Esophagus mucosa (tissue), 1 donor: ENCODE measurements at regions not wholly inside any gene's neighbourhood (a gene's known extent, or its start where the extent isn't known, plus 50 kb on each side); places are given as distances from the start of the nearest gene placed in this dataset.
A peak's percentile ranks its signal among the peaks of the same experiment; 100 is the strongest.
"Not testable (repeated sequence)": the region's sequence is repeated elsewhere in the genome, so short reads cannot be mapped to it uniquely, and the experiment has no call there.

Source experiments
- ATAC-seq: fragments of 200-7000 bp; cut with Tn5 transposase; one replicate; pipeline ENCODE4 v1.9.1; 2020
- donor health status: DM: yes; HTN: yes; CAD: no.

- not testable (repeated sequence) for ATAC-seq
These were observed 52.0 kb downstream of the SYT15B start for GRCh38 chr10:47711428-47711827.

- ATAC-seq: not testable (repeated sequence)
These were observed 52.9 kb downstream of the SYT15B start for GRCh38 chr10:47710443-47710842.

GRCh38 chr10:47705698-47706414 is 57.5 kb downstream of the SYT15B start:
- ATAC-seq: peak; percentile 99

- not testable (repeated sequence) for ATAC-seq
These were observed 62.1 kb downstream of the SYT15B start for GRCh38 chr10:47701285-47701684.

DNA sequence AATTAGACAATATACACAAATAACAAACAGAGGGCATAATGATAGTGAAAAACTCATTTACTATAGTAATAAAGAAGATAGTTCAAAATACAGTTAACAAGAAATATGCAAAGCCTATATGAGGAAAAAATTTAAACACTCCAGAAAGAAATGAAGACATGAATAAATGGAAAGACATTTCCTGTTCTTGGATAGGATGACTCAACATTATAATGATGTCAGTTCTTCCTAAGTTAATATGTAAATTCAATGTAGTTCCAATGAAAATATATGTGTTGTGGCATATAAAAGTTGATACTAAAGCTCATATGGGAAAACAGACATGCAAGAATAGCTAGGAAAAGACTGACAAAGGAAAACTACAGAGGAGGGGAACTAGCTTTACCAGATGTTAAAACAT is 63.5 kb downstream of the SYT15B start:
- not testable (repeated sequence) for ATAC-seq

- not testable (repeated sequence) for ATAC-seq
These were observed 67.2 kb downstream of the SYT15B start for GRCh38 chr10:47696170-47696569.

DNA sequence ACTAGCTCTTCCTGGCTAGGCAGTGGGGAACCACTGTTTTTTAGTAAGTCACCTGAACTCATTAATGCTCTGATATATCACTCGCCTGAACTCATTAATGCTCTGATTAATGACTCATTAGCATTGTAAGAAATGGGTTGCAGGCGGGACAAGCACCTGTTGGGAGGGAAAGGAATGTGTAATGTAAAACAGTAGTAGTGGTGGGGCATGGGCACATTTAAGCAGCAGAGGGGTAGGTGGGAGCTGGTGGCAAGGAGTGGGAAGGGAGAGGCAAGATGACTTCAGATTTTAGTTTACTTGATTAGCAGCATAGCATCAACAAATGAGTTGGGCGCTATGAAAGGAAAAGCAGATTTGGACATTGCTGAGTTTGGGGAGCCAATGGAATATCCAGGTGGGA is 68.2 kb downstream of the SYT15B start:
- not testable (repeated sequence) for ATAC-seq

DNA sequence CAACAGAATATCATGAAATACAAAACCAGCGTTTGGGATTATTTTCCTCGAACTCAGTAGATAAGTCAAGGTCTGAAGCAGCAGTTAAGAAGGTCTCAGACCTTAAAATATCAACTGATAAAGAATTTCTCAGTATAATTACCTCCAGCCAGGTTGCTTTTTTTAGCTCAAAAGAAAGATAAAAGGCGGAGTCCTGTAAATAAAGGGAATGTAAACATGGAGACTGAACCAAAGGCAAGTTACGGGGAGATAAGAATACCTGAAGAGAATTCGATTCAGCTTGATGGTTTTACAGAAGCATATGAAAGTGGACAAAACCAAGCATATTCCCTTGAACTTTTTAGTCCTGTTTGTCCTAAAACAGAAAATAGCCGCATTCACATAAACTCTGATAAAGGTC is 73.1 kb downstream of the SYT15B start:
- ATAC-seq: not testable (repeated sequence)

- ATAC-seq: not testable (repeated sequence)
These were observed 79.4 kb downstream of the SYT15B start for GRCh38 chr10:47683826-47684475.

DNA sequence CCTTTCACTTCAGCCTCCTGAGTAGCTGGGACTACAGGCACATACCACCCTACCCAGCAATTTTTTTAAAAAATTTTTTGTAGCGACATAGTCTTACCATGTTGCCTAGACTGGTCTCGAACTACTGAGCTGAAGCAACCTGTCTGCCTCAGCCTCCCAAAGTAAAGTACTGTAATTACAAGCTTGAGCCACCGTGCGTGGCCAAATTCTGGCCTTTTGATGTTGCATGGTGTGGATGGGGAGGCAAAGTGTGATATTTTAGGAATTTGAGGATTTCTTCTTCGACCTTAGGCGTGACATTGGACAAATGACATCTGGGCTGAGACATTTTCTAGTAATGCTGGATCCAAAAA is 81.8 kb downstream of the SYT15B start:
- not testable (repeated sequence) for ATAC-seq

DNA sequence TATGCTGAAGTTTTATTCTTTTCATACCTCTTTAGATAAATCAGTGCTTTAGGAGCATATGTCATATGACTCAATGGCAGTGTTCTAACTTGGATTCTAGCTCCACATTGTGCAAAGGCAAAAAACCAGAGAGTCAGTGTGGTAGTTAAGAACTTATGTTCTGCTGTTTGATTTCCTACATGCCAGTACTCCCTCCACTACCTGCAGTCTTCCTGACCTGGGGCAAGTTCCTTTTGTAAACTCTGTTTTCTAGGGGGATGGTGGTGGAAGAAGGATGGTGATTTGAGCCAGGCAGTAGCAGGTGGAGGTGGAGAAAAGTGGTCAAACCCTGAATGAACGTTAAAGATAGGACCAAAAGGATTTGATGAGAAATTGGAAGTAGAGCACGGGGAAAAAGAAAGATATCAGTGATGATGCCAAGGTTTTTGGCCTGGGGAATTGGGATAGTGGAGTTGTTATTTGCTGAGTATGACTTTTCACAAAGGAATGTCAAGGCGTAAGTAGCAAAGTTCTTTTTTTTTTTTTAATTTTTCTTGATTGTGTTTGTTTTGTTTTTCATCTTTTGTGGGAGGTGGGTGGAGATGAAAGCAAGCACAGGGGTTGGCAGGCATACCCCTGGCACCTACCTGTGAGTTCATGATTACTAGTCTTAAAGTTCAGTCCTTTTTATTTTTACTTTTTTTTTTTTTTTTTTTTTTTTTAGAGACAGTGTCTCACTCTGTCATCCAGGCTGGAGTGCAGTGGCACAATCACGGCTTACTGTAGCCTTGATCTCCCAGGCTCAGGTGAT is 82.3 kb downstream of the SYT15B start:
- not testable (repeated sequence) for ATAC-seq

DNA sequence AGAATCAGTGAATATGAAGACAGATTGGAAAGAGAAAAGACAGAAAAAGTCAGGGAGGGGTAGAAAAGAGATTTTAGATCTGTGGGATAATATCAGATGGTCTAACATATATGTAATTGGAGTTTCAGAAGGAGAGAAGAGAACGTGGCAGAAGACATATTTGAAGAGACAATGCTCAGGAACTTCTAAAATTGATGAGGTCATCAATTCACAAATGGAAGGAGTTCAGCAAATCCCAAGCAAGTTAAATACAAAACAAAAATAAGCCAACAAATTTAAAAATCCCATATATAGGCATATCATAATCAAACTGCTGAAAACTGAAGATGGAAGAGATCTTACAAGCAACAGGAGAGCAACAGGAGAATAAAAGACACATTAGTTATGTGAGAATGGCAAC is 87.3 kb downstream of the SYT15B start:
- not testable (repeated sequence) for ATAC-seq

DNA sequence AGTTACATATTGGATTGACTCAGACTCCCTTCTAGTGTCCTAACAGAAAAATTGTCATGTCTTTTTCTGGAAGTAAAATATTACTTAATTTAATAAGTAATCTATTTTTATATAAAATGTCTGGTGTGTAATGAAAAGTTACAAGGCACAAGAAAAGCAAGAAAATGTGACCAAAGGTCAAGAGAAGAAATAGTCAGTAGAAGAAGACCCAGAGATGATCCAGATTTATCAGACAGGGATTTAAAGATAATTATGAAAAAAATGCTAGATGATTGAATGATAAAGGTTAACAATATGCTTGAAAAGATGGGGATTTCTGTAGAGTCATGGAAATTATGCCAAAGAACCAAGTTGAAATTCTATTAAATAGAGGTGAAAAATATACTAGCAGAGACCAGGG is 87.8 kb downstream of the SYT15B start:
- not testable (repeated sequence) for ATAC-seq

- not testable (repeated sequence) for ATAC-seq
These were observed 90.3 kb downstream of the SYT15B start for GRCh38 chr10:47673128-47673527.

DNA sequence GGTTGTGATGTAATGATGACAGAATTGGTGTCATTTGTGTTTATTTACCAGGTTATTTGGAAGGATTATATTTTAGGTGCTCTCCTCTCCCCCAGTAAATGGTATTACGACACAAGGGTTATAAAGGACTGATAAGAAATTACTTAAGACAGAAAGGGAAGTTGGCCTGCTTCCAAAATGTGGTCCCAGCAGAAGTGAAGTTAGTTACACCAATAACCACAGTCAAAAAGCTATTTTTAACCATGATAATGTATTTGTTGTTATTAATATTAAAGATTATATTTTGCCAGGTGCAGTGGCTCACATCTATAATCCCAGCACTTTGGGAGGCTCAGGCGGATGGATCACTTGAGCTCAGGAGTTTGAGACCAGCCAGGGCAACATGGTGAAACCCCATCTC is 92.5 kb downstream of the SYT15B start:
- ATAC-seq: not testable (repeated sequence)

- ATAC-seq: not testable (repeated sequence)
These were observed 101.3 kb downstream of the SYT15B start for GRCh38 chr10:47661955-47662577.

- not testable (repeated sequence) for ATAC-seq
These were observed 106.7 kb downstream of the SYT15B start for GRCh38 chr10:47656732-47657131.

DNA sequence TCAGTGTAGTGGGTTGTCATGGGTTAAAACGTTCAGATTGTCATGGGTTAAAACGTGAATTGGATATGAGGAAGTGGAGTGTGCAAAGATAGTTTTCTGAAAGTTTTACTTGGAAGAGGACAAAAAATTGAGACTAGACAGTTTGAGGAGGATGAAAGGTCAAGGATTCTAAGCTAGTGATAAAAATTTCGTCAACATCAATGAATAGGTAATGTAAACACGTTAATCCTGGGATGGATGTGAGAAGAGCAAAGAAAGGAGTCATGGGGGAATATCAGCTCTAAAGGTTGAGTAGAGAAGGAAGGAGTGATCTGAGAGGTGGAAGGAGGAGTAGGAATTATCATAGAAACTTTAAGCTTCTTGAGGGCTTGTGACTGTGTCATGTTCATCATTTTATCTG is 109.2 kb downstream of the SYT15B start:
- ATAC-seq: not testable (repeated sequence)

DNA sequence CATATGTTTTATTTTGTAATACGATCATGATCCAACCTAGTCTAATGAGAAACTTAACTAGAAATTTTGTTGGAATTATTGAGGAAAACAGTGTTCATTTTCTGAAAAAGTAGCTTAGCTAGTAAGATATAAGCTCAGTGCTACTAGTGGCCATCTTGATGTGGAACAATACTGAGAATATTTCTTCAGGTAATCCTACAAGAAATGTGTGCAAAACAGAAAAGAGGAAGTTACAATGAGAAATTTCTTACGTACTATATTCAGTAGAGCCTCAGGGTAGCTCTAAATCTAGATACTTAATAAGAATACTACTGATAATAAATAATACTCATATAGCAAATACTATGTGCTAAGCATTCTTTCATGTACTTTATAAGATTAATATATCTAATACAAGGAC is 114.8 kb downstream of the SYT15B start:
- ATAC-seq: not testable (repeated sequence)

DNA sequence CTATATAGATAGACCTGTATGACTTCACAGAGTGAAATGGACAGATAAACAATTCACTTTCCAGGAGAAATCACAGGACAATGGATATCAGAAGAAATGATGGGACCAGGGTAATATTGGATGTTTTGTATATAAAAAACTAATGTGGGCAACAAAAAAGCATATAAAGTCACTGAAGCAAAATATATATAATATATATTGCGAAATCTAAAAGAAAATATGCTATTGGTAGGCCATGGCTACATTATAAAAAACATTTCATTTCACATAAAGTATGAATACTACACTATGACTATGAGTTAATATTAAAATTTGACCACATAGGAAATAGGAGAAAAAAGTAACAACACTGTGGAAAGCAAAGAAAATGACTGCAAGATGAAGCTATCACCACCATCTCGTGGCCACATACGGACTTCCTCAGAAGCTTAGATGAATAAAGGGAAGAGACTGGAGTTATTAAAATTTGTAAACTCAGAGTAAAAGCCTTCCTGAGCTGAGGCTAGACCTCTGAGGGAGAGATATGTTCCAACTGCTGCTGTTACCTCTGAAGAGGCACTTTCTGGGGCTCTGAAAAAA is 115.8 kb downstream of the SYT15B start:
- ATAC-seq: not testable (repeated sequence)

GRCh38 chr10:47646686-47647273 is 116.6 kb downstream of the SYT15B start:
- peak; percentile 52 for ATAC-seq

GRCh38 chr10:47626975-47627374 is 103.5 kb upstream of the AGAP9 start:
- ATAC-seq: not testable (repeated sequence)
